Suprapubic skin (tissue), 4 donors: ENCODE measurements at regions not wholly inside any gene's neighbourhood (a gene's known extent, or its start where the extent isn't known, plus 50 kb on each side); places are given as distances from the start of the nearest gene placed in this dataset.

Experiments
- CTCF ChIP-seq, 2 donors: fragments of 200-600 bp in 1 of 2; fragments of 450-650 bp in 1 of 2; sonication (generic) in 1 of 2; IDR thresholded peaks; one replicate each; pipeline ENCODE4 v1.5.1; 2016 to 2019; ENCODE audit warnings: antibody characterized with exemption in 2 of 2, mild to moderate bottlenecking in 1 of 2, moderate library complexity in 1 of 2
- POLR2A ChIP-seq, 2 donors: fragments of 450-650 bp; IDR thresholded peaks; one replicate each; pipeline ENCODE4 v1.6.1; 2017; ENCODE audit warnings: antibody characterized with exemption in 2 of 2, mild to moderate bottlenecking in 2 of 2, moderate library complexity in 2 of 2
- POLR2AphosphoS5 ChIP-seq, 3 donors: sonication (generic); formaldehyde crosslinking; IDR thresholded peaks; one replicate each; pipeline ENCODE4 v1.6.1; 2017; ENCODE audit warnings: antibody characterized with exemption in 3 of 3

GRCh38 chr5:108524564-108524963, 142.7 kb upstream of the FBXL17 start:
- TF ChIP-seq POLR2A (IDR thresholded peaks at IDR 0.05) (no peak), CTCF (IDR thresholded peaks at IDR 0.05) (no peak), POLR2AphosphoS5 (IDR thresholded peaks at IDR 0.05) (no peak)
